ENCODE measurements at regions not wholly inside any gene's neighbourhood (a gene's known extent, or its start where the extent isn't known, plus 50 kb on each side); places are given as distances from the start of the nearest gene placed in this dataset.

GRCh38 chr2:40967451-40967850, 515.6 kb upstream of the SLC8A1 start:
- no peak overlapping the region for H3K4me3 ChIP-seq (ENCODE audit: control insufficient read depth, low read depth, low read length)
- DNase-seq (ENCODE audit: low read depth), result no peak
- TF ChIP-seq, protein P1, sequence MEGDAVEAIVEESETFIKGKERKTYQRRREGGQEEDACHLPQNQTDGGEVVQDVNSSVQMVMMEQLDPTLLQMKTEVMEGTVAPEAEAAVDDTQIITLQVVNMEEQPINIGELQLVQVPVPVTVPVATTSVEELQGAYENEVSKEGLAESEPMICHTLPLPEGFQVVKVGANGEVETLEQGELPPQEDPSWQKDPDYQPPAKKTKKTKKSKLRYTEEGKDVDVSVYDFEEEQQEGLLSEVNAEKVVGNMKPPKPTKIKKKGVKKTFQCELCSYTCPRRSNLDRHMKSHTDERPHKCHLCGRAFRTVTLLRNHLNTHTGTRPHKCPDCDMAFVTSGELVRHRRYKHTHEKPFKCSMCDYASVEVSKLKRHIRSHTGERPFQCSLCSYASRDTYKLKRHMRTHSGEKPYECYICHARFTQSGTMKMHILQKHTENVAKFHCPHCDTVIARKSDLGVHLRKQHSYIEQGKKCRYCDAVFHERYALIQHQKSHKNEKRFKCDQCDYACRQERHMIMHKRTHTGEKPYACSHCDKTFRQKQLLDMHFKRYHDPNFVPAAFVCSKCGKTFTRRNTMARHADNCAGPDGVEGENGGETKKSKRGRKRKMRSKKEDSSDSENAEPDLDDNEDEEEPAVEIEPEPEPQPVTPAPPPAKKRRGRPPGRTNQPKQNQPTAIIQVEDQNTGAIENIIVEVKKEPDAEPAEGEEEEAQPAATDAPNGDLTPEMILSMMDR (IDR thresholded peaks at IDR 0.05; ENCODE audit: control insufficient read depth, insufficient read depth, low read depth, low read length, missing control alignments), result no peak

DNA sequence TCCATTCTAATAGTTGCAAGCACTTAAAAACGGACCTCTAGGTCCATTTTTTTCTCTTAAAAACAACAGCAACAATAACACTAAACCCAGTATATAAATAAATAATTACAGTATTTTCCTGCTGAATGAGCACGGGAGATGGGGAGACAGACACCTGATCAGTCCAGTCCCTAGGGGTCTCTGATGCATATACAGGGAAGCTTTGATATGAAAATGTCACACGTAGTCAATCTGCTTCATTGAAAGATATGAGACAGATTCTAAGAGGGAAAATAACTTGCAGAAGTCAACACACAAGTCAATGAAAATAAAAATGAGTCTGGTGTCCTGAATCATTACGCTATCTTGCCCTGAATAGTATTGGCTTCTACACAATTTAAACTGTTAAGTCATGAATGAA, 523.3 kb upstream of the SLC8A1 start:
- DNase-seq (ENCODE audit: low read depth), result no peak
- H3K4me3 ChIP-seq (ENCODE audit: control insufficient read depth, low read depth, low read length), result no peak overlapping the region
- TF ChIP-seq, protein P1 (IDR thresholded peaks at IDR 0.05; ENCODE audit: control insufficient read depth, insufficient read depth, low read depth, low read length, missing control alignments), result no peak

- no peak for DNase-seq (ENCODE audit: low read depth)
- TF ChIP-seq, protein P1 (IDR thresholded peaks at IDR 0.05; ENCODE audit: control insufficient read depth, insufficient read depth, low read depth, low read length, missing control alignments), result no peak
- H3K4me3 ChIP-seq (ENCODE audit: control insufficient read depth, low read depth, low read length), result no peak overlapping the region
These were observed 545.5 kb upstream of the SLC8A1 start for GRCh38 chr2:40997362-40997761.

DNA sequence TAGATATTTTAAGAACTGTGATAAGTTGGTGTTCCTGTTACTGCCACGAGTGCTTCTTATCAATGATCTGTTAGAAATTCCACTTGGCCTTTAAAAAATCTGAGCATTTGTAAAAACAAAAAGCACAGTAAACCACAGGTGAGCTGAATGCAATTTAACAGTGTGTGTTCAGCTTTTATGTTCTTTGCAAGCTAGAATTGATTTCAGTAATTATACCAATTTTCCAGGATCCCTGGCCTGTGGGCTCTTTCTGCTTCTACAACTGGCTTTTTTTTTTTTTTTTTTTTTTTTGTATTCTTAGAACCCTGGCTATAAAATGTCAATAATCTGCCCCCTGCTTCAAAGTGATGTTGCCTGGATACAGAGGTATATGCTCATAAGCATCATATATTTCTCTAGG, 548.5 kb upstream of the SLC8A1 start:
- no peak for DNase-seq (ENCODE audit: low read depth)
- TF ChIP-seq, protein P1 (IDR thresholded peaks at IDR 0.05; ENCODE audit: control insufficient read depth, insufficient read depth, low read depth, low read length, missing control alignments), result no peak
- no peak overlapping the region for H3K4me3 ChIP-seq (ENCODE audit: control insufficient read depth, low read depth, low read length)

GRCh38 chr2:41000906-41001305, 549.0 kb upstream of the SLC8A1 start:
- no peak overlapping the region for H3K4me3 ChIP-seq (ENCODE audit: control insufficient read depth, low read depth, low read length)
- TF ChIP-seq, protein P1 (IDR thresholded peaks at IDR 0.05; ENCODE audit: control insufficient read depth, insufficient read depth, low read depth, low read length, missing control alignments), result no peak
- DNase-seq (ENCODE audit: low read depth), result no peak

DNA sequence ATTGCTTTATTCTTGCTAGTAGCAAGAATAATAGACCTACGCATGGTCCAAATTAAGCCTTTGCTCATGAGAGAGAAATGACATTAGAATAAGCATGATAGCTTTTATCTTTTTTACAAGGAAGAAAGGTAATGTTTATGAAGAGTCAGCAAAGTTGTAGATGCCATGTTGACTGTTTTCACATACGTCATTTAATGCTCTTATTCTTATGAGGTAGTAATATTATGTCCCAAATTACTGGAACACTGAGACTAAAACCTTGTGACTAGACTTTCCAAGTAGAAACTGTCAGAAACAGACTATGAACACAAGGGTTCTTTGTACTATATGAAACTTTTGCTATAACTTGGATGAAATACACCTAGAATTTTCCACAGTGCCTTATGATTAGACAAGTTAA, 552.8 kb upstream of the SLC8A1 start:
- H3K4me3 ChIP-seq (ENCODE audit: control insufficient read depth, low read depth, low read length), result no peak overlapping the region
- DNase-seq (ENCODE audit: low read depth), result no peak
- TF ChIP-seq, protein P1 (IDR thresholded peaks at IDR 0.05; ENCODE audit: control insufficient read depth, insufficient read depth, low read depth, low read length, missing control alignments), result no peak

DNA sequence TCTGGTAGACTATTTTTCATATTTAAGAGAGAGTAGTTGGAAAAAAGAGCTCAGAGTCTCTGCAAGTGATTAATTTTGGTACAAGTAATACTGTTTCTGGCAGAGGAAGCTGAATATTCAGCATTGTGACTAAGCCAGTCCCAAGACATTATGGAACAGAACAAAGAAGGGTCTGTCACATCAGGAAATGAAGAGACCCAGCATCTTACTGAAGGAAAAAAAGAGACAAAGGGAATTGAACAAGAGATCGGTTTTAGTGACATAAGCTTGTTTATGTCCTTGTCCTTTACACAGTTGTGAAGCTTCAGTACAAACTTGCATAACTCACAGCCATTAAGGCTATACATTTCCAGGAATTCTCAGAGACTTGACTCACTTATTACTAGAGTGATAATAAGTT, 568.5 kb upstream of the SLC8A1 start:
- no peak overlapping the region for H3K4me3 ChIP-seq (ENCODE audit: control insufficient read depth, low read depth, low read length)
- DNase-seq (ENCODE audit: low read depth), result no peak
- TF ChIP-seq, protein P1 (IDR thresholded peaks at IDR 0.05; ENCODE audit: control insufficient read depth, insufficient read depth, low read depth, low read length, missing control alignments), result no peak
